ENCODE measurements at regions not wholly inside any gene's neighbourhood (a gene's known extent, or its start where the extent isn't known, plus 50 kb on each side); places are given as distances from the start of the nearest gene placed in this dataset.

GRCh38 chr6:14811775-14812428, 434.0 kb upstream of the JARID2 start:
- CTCF ChIA-PET (ENCODE audit: low intra/inter-chr PET ratio, low total read pairs): no interaction called here
- BruUV-seq (replicated peaks): no TSS peak
- H3K79me2 ChIP-seq (ENCODE audit: insufficient read depth, low read length): no peaks in the 10 kb centered on the region
- no peaks in the 10 kb centered on the region for H4K20me1 ChIP-seq (ENCODE audit: insufficient read depth, low read length)
- intact Hi-C loops (cut with micrococcal nuclease; ENCODE audit: unreplicated experiment): no loop called here
- no peak overlapping the region for H2AFZ ChIP-seq (ENCODE audit: low read length)
- H3K27ac ChIP-seq (ENCODE audit: extremely low read length, insufficient read depth, low read length): no peak overlapping the region
- in situ Hi-C loops (cut with HindIII; ENCODE audit: extremely low pct_ligation_motif_present, low pct_unique_long_range_greater_than_20kb): no loop called here
- no peaks in the 10 kb centered on the region for H3K9me3 ChIP-seq (ENCODE audit: low read length)
- no peaks in the 10 kb centered on the region for H3K4me1 ChIP-seq (ENCODE audit: insufficient read depth, low read length)
- no peak for FAIRE-seq
- H3K27me3 ChIP-seq (ENCODE audit: control insufficient read depth in 1 of 2, insufficient read depth in 2 of 2, low read length in 2 of 2): no peaks in the 10 kb centered on the region; a peak in 1 of 5 replicates
- ATAC-seq: no peak
- no peak overlapping the region for H3K4me2 ChIP-seq (ENCODE audit: low read depth, low read length)
- POLR2A ChIA-PET: no interaction called here
- DNase-seq (ENCODE audit: low spot score): no peak
- WGBS (ENCODE audit: low lambda C conversion rate): 53% methylated on average over 7 of the region's 7 CpGs
- TF ChIP-seq ATF7 (IDR thresholded peaks at IDR 0.05) (peak; percentile 77), ATF7 (CRISPR knock-in tag; IDR thresholded peaks at IDR 0.05) (no peak), ZBTB8A (CRISPR knock-in tag; IDR thresholded peaks at IDR 0.05; ENCODE audit: borderline replicate concordance, low read depth) (no peak)
- no peaks in the 10 kb centered on the region for H3K36me3 ChIP-seq (replicated peaks in 1 of 2; ENCODE audit: control insufficient read depth in 1 of 2, insufficient read depth in 2 of 2, low read length in 2 of 2)
- H3K9ac ChIP-seq (ENCODE audit: insufficient read depth, low read depth, low read length): no peak overlapping the region
- no peak overlapping the region for H3K4me3 ChIP-seq (replicated peaks in 1 of 3; ENCODE audit: insufficient read depth in 1 of 3, low read depth in 2 of 3, low read length in 3 of 3)

GRCh38 chr6:14814016-14814415, 431.9 kb upstream of the JARID2 start:
- no peaks in the 10 kb centered on the region for H3K4me1 ChIP-seq (ENCODE audit: insufficient read depth, low read length)
- no peak overlapping the region for H3K9ac ChIP-seq (ENCODE audit: insufficient read depth, low read depth, low read length)
- WGBS (ENCODE audit: low lambda C conversion rate): 27% methylated on average over 2 of the region's 2 CpGs
- FAIRE-seq (no peak), DNase-seq (ENCODE audit: low spot score) (no peak), ATAC-seq (no peak)
- no peak overlapping the region for H3K27ac ChIP-seq (ENCODE audit: extremely low read length, insufficient read depth, low read length)
- no peaks in the 10 kb centered on the region for H3K79me2 ChIP-seq (ENCODE audit: insufficient read depth, low read length)
- intact Hi-C loops (cut with micrococcal nuclease; ENCODE audit: unreplicated experiment) (no loop called here), in situ Hi-C loops (cut with HindIII; ENCODE audit: extremely low pct_ligation_motif_present, low pct_unique_long_range_greater_than_20kb) (no loop called here)
- POLR2A ChIA-PET: no interaction called here
- CTCF ChIA-PET (ENCODE audit: low intra/inter-chr PET ratio, low total read pairs): no interaction called here
- no peaks in the 10 kb centered on the region for H3K36me3 ChIP-seq (replicated peaks in 1 of 2; ENCODE audit: control insufficient read depth in 1 of 2, insufficient read depth in 2 of 2, low read length in 2 of 2)
- BruUV-seq (replicated peaks): no TSS peak
- no peak for TF ChIP-seq AHR (CRISPR knock-in tag; IDR thresholded peaks at IDR 0.05)
- no peak for TF ChIP-seq NFIC (IDR thresholded peaks at IDR 0.05; ENCODE audit: low read length)
- TF ChIP-seq MLX (CRISPR knock-in tag; IDR thresholded peaks at IDR 0.05): no peak
- no peak for TF ChIP-seq ESRRA (CRISPR knock-in tag; IDR thresholded peaks at IDR 0.05; ENCODE audit: low read depth)
- no peak for TF ChIP-seq ZNF749 (CRISPR knock-in tag; IDR thresholded peaks at IDR 0.05; ENCODE audit: borderline replicate concordance)
- TF ChIP-seq ZNF30 (CRISPR knock-in tag; IDR thresholded peaks at IDR 0.05): no peak
- TF ChIP-seq USF2 (IDR thresholded peaks at IDR 0.05; ENCODE audit: low read depth, low read length): no peak
- TF ChIP-seq USF2 (CRISPR knock-in tag; IDR thresholded peaks at IDR 0.05; ENCODE audit: borderline replicate concordance): no peak
- no peak for TF ChIP-seq BORCS8-MEF2B (CRISPR knock-in tag; IDR thresholded peaks at IDR 0.05)
- no peak for TF ChIP-seq FOSL2 (CRISPR knock-in tag; IDR thresholded peaks at IDR 0.05)
- no peak for TF ChIP-seq MXD3 (CRISPR knock-in tag; IDR thresholded peaks at IDR 0.05)
- H4K20me1 ChIP-seq (ENCODE audit: insufficient read depth, low read length): no peaks in the 10 kb centered on the region
- no peaks in the 10 kb centered on the region; a peak in 1 of 5 replicates for H3K27me3 ChIP-seq (ENCODE audit: control insufficient read depth in 1 of 2, insufficient read depth in 2 of 2, low read length in 2 of 2)
- no peak overlapping the region for H2AFZ ChIP-seq (ENCODE audit: low read length)
- H3K4me3 ChIP-seq (replicated peaks in 1 of 3; ENCODE audit: insufficient read depth in 1 of 3, low read depth in 2 of 3, low read length in 3 of 3): no peak overlapping the region
- H3K9me3 ChIP-seq (ENCODE audit: low read length): no peaks in the 10 kb centered on the region
- no peak overlapping the region for H3K4me2 ChIP-seq (ENCODE audit: low read depth, low read length)

Data from HepG2 (cell line).